GM21619 (cell line): ENCODE measurements at regions not wholly inside any gene's neighbourhood (a gene's known extent, or its start where the extent isn't known, plus 50 kb on each side); places are given as distances from the start of the nearest gene placed in this dataset.

Experiments used
- ATAC-seq: cut with Tn5 transposase; IDR thresholded peaks from one replicate; pipeline ENCODE4 v1.9.1; 2021; ENCODE audit not compliant: unreplicated experiment

- no peak for ATAC-seq
Measured at GRCh38 chr16:5837007-5837670, 739.5 kb upstream of the EEF2KMT start.

GRCh38 chr16:5835876-5836275 is 738.3 kb upstream of the EEF2KMT start:
- ATAC-seq: no peak

GRCh38 chr16:5826332-5826731 is 728.7 kb upstream of the EEF2KMT start:
- ATAC-seq: no peak

GRCh38 chr16:5820472-5820871 is 722.9 kb upstream of the EEF2KMT start:
- no peak for ATAC-seq

GRCh38 chr16:5815570-5816237 is 718.1 kb upstream of the EEF2KMT start:
- ATAC-seq: no peak

- ATAC-seq: no peak
Measured at GRCh38 chr16:5801396-5801795, 703.8 kb upstream of the EEF2KMT start.

GRCh38 chr16:5793556-5793955 is 696.0 kb upstream of the EEF2KMT start:
- no peak for ATAC-seq

- no peak for ATAC-seq
Measured at GRCh38 chr16:5791011-5791657, 693.5 kb upstream of the EEF2KMT start.

- no peak for ATAC-seq
Measured at GRCh38 chr16:5790512-5790911, 692.9 kb upstream of the EEF2KMT start.

GRCh38 chr16:5789033-5789432 is 691.4 kb upstream of the EEF2KMT start:
- ATAC-seq: no peak

- no peak for ATAC-seq
Measured at GRCh38 chr16:5781436-5781835, 683.8 kb upstream of the EEF2KMT start.

- no peak for ATAC-seq
Measured at GRCh38 chr16:5776876-5777275, 679.3 kb upstream of the EEF2KMT start.

- ATAC-seq: no peak
Measured at GRCh38 chr16:5775916-5776315, 678.3 kb upstream of the EEF2KMT start.

GRCh38 chr16:5770118-5770517 is 672.5 kb upstream of the EEF2KMT start:
- no peak for ATAC-seq

GRCh38 chr16:5769513-5769912 is 671.9 kb upstream of the EEF2KMT start:
- ATAC-seq: no peak

GRCh38 chr16:5768445-5768844 is 670.9 kb upstream of the EEF2KMT start:
- ATAC-seq: no peak

- no peak for ATAC-seq
Measured at GRCh38 chr16:5763176-5763575, 665.6 kb upstream of the EEF2KMT start.

- no peak for ATAC-seq
Measured at GRCh38 chr16:5762362-5762761, 664.8 kb upstream of the EEF2KMT start.

GRCh38 chr16:5761592-5761991 is 664.0 kb upstream of the EEF2KMT start:
- ATAC-seq: no peak

- no peak for ATAC-seq
Measured at GRCh38 chr16:5758281-5758680, 660.7 kb upstream of the EEF2KMT start.

GRCh38 chr16:5756969-5757368 is 659.4 kb upstream of the EEF2KMT start:
- ATAC-seq: no peak

- ATAC-seq: no peak
Measured at GRCh38 chr16:5753381-5753780, 655.8 kb upstream of the EEF2KMT start.
